ENCODE measurements at regions not wholly inside any gene's neighbourhood (a gene's known extent, or its start where the extent isn't known, plus 50 kb on each side); places are given as distances from the start of the nearest gene placed in this dataset.

DNA sequence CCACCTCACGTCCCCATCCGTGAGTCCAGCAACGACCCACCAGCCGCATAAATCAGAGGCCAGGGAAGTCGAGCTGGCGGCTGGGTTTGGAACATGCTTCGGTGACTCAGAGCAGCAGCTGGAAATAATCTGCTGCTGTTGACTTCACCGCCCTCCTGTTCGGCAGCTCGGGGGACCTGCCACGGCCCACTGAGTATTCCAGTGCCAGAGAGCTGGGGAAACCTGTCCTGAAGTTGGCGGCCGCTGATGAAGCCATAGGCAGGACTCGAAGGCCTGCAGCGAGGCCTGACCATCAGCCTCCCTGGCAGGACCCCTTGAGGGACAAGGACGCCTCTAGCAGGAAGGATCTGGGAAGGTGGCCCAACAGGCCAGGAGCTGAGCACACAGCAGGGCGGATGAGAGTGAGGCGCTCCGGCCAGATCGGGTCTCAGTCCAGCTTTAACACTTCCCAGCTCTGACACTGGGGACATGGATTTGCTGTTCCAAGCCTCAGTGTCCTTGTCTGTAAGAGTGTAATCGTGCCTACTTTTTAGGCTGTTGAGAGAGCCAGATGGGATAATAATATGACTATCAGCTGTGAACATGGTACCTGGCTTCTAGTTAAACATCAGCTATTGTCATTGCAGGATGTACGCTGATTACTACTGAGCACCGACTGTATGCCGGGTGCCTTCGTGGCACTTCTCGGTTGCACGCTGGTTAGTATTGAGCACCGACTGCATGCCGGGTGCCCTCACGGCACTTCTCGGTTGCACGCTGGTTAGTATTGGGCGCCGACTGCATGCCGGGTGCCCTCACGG lies 50.4 kb upstream of the CIBAR2 start (continued):
- TF ChIP-seq ZMYM3 (CRISPR knock-in tag; IDR thresholded peaks at IDR 0.05) = peak; percentile 43; the same call in 1 of the 2 replicates
- TF ChIP-seq ZNF740 (CRISPR knock-in tag; IDR thresholded peaks at IDR 0.05) = no peak
- TF ChIP-seq KLF15 (CRISPR knock-in tag; IDR thresholded peaks at IDR 0.05; ENCODE audit: borderline replicate concordance) = no peak
- no peak for TF ChIP-seq IRF1 (CRISPR knock-in tag; IDR thresholded peaks at IDR 0.05; ENCODE audit: low read depth)
- no peak for TF ChIP-seq SALL2 (CRISPR knock-in tag; IDR thresholded peaks at IDR 0.05)
- TF ChIP-seq, protein P1, sequence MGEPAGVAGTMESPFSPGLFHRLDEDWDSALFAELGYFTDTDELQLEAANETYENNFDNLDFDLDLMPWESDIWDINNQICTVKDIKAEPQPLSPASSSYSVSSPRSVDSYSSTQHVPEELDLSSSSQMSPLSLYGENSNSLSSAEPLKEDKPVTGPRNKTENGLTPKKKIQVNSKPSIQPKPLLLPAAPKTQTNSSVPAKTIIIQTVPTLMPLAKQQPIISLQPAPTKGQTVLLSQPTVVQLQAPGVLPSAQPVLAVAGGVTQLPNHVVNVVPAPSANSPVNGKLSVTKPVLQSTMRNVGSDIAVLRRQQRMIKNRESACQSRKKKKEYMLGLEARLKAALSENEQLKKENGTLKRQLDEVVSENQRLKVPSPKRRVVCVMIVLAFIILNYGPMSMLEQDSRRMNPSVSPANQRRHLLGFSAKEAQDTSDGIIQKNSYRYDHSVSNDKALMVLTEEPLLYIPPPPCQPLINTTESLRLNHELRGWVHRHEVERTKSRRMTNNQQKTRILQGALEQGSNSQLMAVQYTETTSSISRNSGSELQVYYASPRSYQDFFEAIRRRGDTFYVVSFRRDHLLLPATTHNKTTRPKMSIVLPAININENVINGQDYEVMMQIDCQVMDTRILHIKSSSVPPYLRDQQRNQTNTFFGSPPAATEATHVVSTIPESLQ (CRISPR knock-in tag; conservative IDR thresholded peaks at IDR 0.05) = no peak
- TF ChIP-seq ZNF605 (CRISPR knock-in tag; IDR thresholded peaks at IDR 0.05) = 0 out of 2 replicates have a peak, but pooled peaks have one; percentile 15
- no peak for TF ChIP-seq MEF2D (CRISPR knock-in tag; IDR thresholded peaks at IDR 0.05)
- TF ChIP-seq ZNF225 (CRISPR knock-in tag; IDR thresholded peaks at IDR 0.05) = no peak
- TF ChIP-seq CBX5 (CRISPR knock-in tag; IDR thresholded peaks at IDR 0.05; ENCODE audit: borderline replicate concordance) = no peak
- TF ChIP-seq ZFX (CRISPR knock-in tag; IDR thresholded peaks at IDR 0.05; ENCODE audit: low read depth) = peak; percentile 83
- no peak for TF ChIP-seq ELF1 (CRISPR knock-in tag; IDR thresholded peaks at IDR 0.05)
- TF ChIP-seq BCL6 (CRISPR knock-in tag; IDR thresholded peaks at IDR 0.05) = no peak
- TF ChIP-seq ETV5 (CRISPR knock-in tag; IDR thresholded peaks at IDR 0.05; ENCODE audit: borderline replicate concordance) = 0 out of 2 replicates have a peak, but pooled peaks have one; percentile 11
- peak; percentile 34; the same call in 1 of the 2 replicates for TF ChIP-seq MYC (CRISPR knock-in tag; IDR thresholded peaks at IDR 0.05; ENCODE audit: borderline replicate concordance)
- peak; percentile 48; the same call in 1 of the 2 replicates for TF ChIP-seq NRL (CRISPR knock-in tag; IDR thresholded peaks at IDR 0.05; ENCODE audit: borderline replicate concordance)
- TF ChIP-seq FOXC1 (CRISPR knock-in tag; IDR thresholded peaks at IDR 0.05; ENCODE audit: borderline replicate concordance) = no peak
- TF ChIP-seq, protein P2, sequence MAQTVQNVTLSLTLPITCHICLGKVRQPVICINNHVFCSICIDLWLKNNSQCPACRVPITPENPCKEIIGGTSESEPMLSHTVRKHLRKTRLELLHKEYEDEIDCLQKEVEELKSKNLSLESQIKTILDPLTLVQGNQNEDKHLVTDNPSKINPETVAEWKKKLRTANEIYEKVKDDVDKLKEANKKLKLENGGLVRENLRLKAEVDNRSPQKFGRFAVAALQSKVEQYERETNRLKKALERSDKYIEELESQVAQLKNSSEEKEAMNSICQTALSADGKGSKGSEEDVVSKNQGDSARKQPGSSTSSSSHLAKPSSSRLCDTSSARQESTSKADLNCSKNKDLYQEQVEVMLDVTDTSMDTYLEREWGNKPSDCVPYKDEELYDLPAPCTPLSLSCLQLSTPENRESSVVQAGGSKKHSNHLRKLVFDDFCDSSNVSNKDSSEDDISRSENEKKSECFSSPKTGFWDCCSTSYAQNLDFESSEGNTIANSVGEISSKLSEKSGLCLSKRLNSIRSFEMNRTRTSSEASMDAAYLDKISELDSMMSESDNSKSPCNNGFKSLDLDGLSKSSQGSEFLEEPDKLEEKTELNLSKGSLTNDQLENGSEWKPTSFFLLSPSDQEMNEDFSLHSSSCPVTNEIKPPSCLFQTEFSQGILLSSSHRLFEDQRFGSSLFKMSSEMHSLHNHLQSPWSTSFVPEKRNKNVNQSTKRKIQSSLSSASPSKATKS (CRISPR knock-in tag; IDR thresholded peaks at IDR 0.05) = no peak
- no peak for TF ChIP-seq BATF2 (CRISPR knock-in tag; IDR thresholded peaks at IDR 0.05)
- TF ChIP-seq TFDP2 (CRISPR knock-in tag; IDR thresholded peaks at IDR 0.05) = 0 out of 2 replicates have a peak, but pooled peaks have one; percentile 24
- no peak for TF ChIP-seq ZNF432 (CRISPR knock-in tag; IDR thresholded peaks at IDR 0.05; ENCODE audit: borderline replicate concordance)
- peak; percentile 61; the same call in 1 of the 2 replicates for TF ChIP-seq ZFY (CRISPR knock-in tag; IDR thresholded peaks at IDR 0.05)
